GM18870 (cell line): ENCODE measurements at regions not wholly inside any gene's neighbourhood (a gene's known extent, or its start where the extent isn't known, plus 50 kb on each side); places are given as distances from the start of the nearest gene placed in this dataset.

Experiments
- ATAC-seq: cut with Tn5 transposase; IDR thresholded peaks from one replicate; pipeline ENCODE4 v1.9.1; 2021; ENCODE audit warnings: moderate library complexity; ENCODE audit not compliant: unreplicated experiment

DNA sequence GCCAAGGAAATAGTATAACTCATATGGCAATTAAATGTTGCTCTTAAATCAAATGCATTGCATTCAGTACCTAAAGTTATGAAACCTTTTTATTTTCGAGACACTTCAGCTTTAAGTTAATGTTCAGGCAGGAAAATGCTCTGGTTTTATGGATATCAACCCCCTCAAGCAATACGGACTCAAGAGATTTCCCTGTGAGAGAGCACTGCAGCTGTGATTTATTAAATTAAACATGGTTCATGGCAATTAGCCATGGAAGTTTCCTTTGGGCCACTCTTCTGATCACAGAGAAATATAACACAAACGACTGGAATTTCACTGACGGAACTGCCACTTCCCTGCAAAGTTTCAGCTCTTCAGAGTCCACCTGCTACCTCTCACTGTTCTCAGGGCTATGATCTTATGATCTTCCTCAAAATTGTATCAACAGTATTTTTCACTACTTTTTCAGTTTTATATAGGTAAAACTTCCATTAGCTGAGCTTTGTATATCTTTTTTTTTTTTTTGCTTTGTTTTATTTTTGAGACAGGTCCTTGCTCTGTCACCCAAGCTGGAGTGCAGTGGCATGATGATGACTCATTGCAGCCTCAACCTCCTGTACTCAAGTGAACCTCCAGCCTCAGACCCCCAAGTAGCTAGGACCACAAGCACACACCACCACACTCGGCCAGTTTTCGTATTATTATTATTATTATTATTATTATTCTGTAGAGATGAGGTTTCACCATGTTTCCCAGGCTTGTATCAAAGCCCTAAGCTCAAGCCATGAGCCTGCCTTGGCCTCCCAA lies 923.1 kb upstream of the TMPRSS15 start:
- no peak for ATAC-seq

DNA sequence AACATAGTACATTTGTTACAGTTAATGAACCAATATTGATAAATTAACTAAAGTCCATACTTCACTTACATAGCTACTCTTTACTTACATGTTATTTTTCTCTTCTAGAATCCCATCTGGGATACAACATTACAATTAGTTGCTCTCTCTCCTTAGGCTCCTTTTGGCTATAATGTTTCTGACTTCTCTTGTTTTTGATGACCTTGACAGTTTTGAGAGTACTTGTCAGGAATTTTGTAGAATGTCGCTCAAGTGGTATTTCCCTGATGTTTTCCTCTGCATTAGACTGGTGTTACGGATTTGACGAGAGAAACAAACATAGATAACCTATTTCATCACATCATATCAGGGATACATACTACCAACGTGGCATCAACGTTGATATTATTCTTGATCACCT lies 925.4 kb upstream of the TMPRSS15 start:
- no peak for ATAC-seq

- ATAC-seq, result no peak
These were observed 936.7 kb upstream of the TMPRSS15 start for GRCh38 chr21:19340303-19340702.

DNA sequence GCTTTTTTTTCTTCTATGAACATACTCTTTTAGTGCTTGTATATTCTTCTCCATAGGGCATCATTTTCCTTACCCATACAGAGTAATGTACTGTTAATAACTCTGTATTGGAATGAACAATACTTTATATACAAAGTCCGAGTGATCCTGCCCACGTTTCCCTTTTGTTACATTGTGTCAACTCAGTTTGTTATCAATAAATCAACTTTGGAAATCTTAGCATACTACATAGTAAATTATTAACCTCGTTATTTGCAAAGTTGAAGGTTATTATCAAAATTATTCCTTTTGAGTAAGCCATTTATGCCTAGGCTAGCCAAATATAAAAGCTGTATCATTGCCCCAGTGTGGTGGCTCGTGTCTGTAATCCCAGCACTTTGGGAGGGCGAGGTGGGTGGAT lies 937.4 kb upstream of the TMPRSS15 start:
- ATAC-seq, result no peak

DNA sequence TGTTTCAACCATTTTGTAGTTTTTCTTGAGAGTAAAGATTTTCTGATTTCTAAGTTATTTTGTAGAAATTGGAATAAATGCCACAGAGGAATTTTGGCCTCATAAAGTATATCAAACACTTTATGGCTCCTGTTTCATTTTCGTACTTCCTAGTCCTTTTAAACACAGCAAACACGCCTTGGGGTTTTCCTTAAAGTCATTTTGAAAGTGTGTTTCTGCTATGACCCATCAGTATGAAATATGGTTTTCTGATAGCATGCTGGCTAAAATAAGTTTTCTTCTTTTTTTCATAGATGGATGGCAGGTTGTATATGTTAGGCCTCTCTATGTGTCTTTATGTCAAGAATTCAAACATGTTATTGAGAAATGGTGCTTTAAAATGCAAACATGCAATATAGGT lies 940.1 kb upstream of the TMPRSS15 start:
- peak; percentile 52 for ATAC-seq

- ATAC-seq, result no peak
These were observed 946.7 kb upstream of the TMPRSS15 start for GRCh38 chr21:19350286-19350685.

DNA sequence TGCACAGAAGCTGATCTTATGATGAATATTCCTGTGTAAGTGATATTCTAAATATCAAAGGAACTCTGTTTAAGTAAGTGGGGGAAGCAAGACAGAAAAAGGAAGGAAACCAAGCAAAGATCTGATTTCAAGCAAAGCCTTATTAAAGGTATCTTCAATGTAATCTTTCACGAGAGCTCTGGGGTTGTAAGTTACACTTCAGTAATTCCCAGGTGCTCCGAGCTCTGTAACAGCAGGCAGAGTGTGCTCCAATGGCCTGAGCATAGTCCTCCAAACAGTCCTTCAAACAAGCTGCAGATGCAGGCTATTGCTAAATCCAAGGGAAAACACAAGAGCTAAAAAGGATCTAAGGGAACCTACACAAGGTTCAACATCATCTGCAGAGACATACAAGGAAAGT lies 949.7 kb upstream of the TMPRSS15 start:
- no peak for ATAC-seq

DNA sequence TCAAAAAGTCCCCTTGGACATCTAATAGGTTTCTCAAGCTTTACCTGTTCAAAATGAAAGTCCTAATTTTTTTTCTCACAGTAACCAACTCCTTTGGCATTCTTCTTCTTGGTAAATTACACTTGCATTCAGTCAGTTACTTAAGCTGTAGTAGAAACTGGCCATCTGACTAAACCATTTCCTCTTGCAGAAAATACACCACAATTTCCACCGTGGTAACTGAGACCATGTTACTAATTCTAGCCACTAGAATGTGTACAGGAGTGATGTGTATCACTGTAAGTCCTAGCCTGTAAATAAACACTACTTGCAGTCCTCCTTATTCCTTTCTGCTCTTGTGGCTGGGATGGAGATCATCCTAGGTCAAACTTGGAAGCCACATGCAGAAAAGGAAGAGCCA lies 965.4 kb upstream of the TMPRSS15 start:
- no peak for ATAC-seq

- no peak for ATAC-seq
These were observed 988.8 kb upstream of the TMPRSS15 start for GRCh38 chr21:19392390-19392789.

DNA sequence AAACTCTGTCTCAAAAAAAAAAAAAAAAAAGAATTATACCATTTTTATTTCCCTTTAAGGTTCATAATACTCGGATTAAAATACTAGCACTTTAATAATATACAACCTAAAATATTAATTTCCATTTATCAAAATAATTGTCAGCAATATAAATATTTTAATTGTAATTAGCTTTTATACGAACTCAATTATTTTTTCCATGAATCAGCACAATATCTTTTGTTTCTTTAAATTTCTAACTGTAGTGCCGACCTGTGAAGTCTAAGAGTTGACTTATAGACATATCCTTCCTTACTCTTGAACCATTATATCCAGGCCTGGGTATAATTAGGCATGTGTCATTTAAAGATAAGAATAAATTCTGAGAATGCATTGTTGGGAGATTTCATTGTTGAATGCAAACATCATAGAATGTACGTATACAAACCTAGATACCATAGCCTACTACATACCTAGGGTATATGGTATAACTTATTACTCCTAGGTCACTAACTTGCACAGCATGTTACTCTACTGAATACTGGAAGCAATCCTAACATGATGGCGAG lies 996.7 kb upstream of the TMPRSS15 start:
- no peak for ATAC-seq

GRCh38 chr21:19402870-19403269 lies 999.3 kb upstream of the TMPRSS15 start:
- ATAC-seq, result no peak

GRCh38 chr21:19405326-19405725 lies 1001.7 kb upstream of the TMPRSS15 start:
- no peak for ATAC-seq

DNA sequence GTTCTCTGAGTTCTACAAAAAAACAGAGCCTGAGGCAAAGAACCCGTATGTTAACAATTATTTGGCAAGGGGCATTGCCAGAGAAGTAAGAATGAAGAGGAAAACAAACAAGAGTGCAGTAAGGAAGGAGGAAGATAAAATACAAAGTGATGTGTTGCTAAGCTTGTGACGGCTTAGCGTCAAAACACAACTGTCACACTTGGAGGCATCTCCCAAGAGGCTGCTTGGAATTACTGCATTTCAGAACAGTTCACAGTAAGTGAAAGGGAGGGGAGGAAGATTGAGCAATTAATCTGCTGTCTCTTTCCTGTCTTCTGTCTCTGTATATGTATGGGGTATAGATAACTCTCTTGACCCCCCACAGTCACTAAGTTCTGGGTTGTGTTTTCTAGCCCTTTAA lies 1017.0 kb upstream of the TMPRSS15 start:
- no peak for ATAC-seq

GRCh38 chr21:19433623-19434022 lies 1030.0 kb upstream of the TMPRSS15 start:
- no peak for ATAC-seq

GRCh38 chr21:19440792-19441655 lies 1037.4 kb upstream of the TMPRSS15 start:
- no peak for ATAC-seq

GRCh38 chr21:19458295-19458694 lies 1054.7 kb upstream of the TMPRSS15 start:
- no peak for ATAC-seq

DNA sequence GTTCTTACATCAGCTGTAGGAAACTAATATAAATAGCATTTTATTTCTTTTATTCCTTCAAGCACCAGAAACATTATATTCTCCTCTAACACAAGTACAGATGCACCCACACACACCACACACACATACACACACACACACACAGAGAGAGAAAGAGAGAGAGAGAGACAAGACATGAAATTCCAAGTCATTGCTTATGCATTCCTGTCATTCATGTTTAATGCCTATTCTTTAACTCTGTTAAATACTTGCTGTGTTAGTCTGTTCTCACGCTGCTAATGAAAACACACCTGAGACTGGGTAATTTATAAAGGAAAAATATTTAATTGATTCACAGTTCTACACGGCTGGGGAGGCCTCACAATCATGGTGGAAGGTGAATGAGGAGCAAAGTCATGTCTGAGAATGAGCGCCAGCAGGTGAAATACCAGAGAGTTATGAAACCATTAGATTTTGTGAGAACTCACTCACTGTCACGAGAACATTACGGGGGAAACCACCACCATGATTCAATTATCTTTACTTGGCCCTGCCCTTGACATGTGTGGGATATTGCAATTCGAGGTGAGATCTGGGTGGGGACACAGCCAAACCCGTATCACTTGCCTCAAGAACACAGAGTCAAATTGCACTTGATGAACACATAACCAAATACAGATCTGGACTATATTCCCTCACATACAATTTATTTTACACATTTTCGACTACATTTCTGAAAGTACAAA lies 1058.1 kb upstream of the TMPRSS15 start:
- no peak for ATAC-seq

- no peak for ATAC-seq
These were observed 1060.4 kb upstream of the TMPRSS15 start for GRCh38 chr21:19463966-19464365.

GRCh38 chr21:19468991-19469715 lies 1065.6 kb upstream of the TMPRSS15 start:
- ATAC-seq, result no peak

DNA sequence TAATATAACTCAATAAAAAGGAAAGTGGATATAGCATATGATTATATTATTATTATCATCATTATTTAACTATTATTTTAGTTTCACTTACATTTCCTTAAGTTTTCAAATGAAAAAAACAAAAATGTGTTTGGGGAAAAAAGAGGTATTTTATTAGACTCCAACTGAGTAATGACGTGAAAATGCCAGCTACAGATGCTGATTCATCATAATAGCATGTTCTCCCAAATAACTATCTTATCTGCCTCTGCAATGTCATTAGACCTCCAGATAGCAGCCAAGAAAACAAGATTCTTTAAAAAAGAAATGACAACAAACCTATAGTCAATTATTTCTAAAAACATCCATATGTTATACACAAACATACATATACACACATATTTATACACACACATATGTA lies 1071.9 kb upstream of the TMPRSS15 start:
- ATAC-seq, result no peak

GRCh38 chr21:19489930-19490329 lies 1086.3 kb upstream of the TMPRSS15 start:
- ATAC-seq, result no peak
